ENCODE measurements at regions not wholly inside any gene's neighbourhood (a gene's known extent, or its start where the extent isn't known, plus 50 kb on each side); places are given as distances from the start of the nearest gene placed in this dataset.

DNA sequence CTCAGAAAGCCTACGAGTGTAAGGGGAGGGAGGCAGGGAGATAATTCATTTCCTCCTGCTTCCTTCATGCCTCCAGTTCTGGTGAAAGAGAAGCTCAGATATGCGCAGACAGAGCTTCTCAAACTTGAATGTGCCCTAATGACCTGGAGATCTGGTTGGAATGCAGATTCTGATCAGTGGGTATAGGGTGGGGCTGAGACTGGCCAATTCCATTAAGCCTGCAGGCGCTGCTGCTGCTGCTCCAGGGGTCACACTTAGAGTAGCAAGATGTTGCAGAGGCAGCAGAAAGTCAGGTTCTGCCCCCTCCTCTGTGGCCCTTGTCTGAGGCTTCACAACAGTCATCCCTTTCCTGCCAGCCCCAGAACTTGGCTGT is 161.0 kb downstream of the DHX35 start:
- TF ChIP-seq POLR2AphosphoS5 (IDR thresholded peaks at IDR 0.05; ENCODE audit: insufficient read depth, low read depth, low read length) (no peak), FOS (IDR thresholded peaks at IDR 0.05; ENCODE audit: borderline replicate concordance, insufficient read depth, low read length) (no peak), GATA2 (IDR thresholded peaks at IDR 0.05; ENCODE audit: insufficient read depth, insufficient read length, low read depth, low read length) (no peak), JUN (IDR thresholded peaks at IDR 0.05; ENCODE audit: borderline replicate concordance, insufficient read depth, insufficient read length, low read depth) (no peak), EZH2 (IDR thresholded peaks at IDR 0.05; ENCODE audit: borderline replicate concordance, low read depth, low read length, severe bottlenecking) (no peak), POLR2A (IDR thresholded peaks at IDR 0.05; ENCODE audit: low read depth, low read length) (no peak), MYC (IDR thresholded peaks at IDR 0.05; ENCODE audit: low read depth, low read length) (no peak)
- TF ChIP-seq, protein P1, sequence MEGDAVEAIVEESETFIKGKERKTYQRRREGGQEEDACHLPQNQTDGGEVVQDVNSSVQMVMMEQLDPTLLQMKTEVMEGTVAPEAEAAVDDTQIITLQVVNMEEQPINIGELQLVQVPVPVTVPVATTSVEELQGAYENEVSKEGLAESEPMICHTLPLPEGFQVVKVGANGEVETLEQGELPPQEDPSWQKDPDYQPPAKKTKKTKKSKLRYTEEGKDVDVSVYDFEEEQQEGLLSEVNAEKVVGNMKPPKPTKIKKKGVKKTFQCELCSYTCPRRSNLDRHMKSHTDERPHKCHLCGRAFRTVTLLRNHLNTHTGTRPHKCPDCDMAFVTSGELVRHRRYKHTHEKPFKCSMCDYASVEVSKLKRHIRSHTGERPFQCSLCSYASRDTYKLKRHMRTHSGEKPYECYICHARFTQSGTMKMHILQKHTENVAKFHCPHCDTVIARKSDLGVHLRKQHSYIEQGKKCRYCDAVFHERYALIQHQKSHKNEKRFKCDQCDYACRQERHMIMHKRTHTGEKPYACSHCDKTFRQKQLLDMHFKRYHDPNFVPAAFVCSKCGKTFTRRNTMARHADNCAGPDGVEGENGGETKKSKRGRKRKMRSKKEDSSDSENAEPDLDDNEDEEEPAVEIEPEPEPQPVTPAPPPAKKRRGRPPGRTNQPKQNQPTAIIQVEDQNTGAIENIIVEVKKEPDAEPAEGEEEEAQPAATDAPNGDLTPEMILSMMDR (IDR thresholded peaks at IDR 0.05; ENCODE audit: extremely low read depth in 1 of 2, insufficient read depth in 1 of 2, low read depth in 1 of 2, low read length in 2 of 2) = no peak
- TF ChIP-seq, protein P2, sequence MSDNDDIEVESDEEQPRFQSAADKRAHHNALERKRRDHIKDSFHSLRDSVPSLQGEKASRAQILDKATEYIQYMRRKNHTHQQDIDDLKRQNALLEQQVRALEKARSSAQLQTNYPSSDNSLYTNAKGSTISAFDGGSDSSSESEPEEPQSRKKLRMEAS (IDR thresholded peaks at IDR 0.05; ENCODE audit: insufficient read depth, insufficient read length) = no peak
- CTCF ChIA-PET = no interaction called here
- Histone ChIP-seq H3K79me2 (ENCODE audit: control insufficient read depth, insufficient read depth, low read length) (no peaks in the 10 kb centered on the region), H4K20me1 (replicated peaks; ENCODE audit: control insufficient read depth, extremely low read depth, insufficient read depth, low read length) (no peaks in the 10 kb centered on the region), H3K9me3 (replicated peaks; ENCODE audit: control insufficient read depth, insufficient read depth, low read length) (no peaks in the 10 kb centered on the region), H3K9me1 (replicated peaks; ENCODE audit: control insufficient read depth, extremely low read depth, insufficient read depth, low read length) (no peaks in the 10 kb centered on the region), H3K36me3 (ENCODE audit: control insufficient read depth in 2 of 2, extremely low read depth in 1 of 2, insufficient read depth in 2 of 2, low read length in 2 of 2) (no peaks in the 10 kb centered on the region), H3K4me1 (ENCODE audit: control insufficient read depth, extremely low read depth, insufficient read depth, low read length) (no peaks in the 10 kb centered on the region), H2AFZ (ENCODE audit: low read depth, low read length) (no peak overlapping the region), H3K9ac (replicated peaks; ENCODE audit: extremely low read depth, insufficient read depth, low read length) (no peak overlapping the region), H3K27ac (ENCODE audit: insufficient read depth, low read depth, low read length) (no peak overlapping the region), H3K4me2 (ENCODE audit: insufficient read depth, low read length) (no peak overlapping the region), H3K27me3 (ENCODE audit: control insufficient read depth in 2 of 2, insufficient read depth in 2 of 2, low read length in 2 of 2) (no peaks in the 10 kb centered on the region), H3K4me3 (replicated peaks in 1 of 3; ENCODE audit: insufficient read depth in 1 of 3, low read depth in 1 of 3, low read length in 3 of 3) (no peak overlapping the region)
- POLR2A ChIA-PET = no interaction called here
- intact Hi-C loops (cut with micrococcal nuclease) = no loop called here
- FAIRE-seq (no peak), DNase-seq (ENCODE audit: low read depth, low spot score) (no peak)
- dilution Hi-C loops (cut with MboI; ENCODE audit: extremely low pct_ligation_motif_present, low sequenced_read_pairs) = no loop called here
- BruUV-seq (replicated peaks) = no TSS peak
